A673 (cell line): ENCODE measurements at regions not wholly inside any gene's neighbourhood (a gene's known extent, or its start where the extent isn't known, plus 50 kb on each side); places are given as distances from the start of the nearest gene placed in this dataset.

ENCODE experiments used
- BruUV-seq: library from RNA; stranded (reverse); fragments of 400-500 nt; replicated peaks from 2 replicates; lab custom pipeline; 2021; lab: Mats Ljungman, UMichigan
- CTCF ChIA-PET: fragments of 300-600 bp; sonication (Branson Sonifier 250); formaldehyde crosslinking; loops from one replicate; lab custom pipeline; 2022; ENCODE audit warnings: antibody characterized with exemption; lab: Charles Lee
- POLR2A ChIA-PET: fragments of 300-600 bp; sonication (Branson Sonifier 250); formaldehyde crosslinking; loops from one replicate; lab custom pipeline; 2022; ENCODE audit warnings: antibody characterized with exemption; ENCODE audit not compliant: low non-redundant PET; lab: Charles Lee
- DNase-seq: peaks from one replicate; pipeline ENCODE4 v3.0.0-alpha.2; 2015; ENCODE audit warnings: low spot score
- H3K27ac ChIP-seq: fragments of 200-600 bp; sonication (generic); 2 replicates; pipeline ENCODE4 v1.5.1; 2016; ENCODE audit warnings: mixed run types, low read depth, mild to moderate bottlenecking, mixed read lengths, antibody characterized with exemption, low read length; ENCODE audit not compliant: poor library complexity, severe bottlenecking
- H3K27me3 ChIP-seq: fragments of 200-600 bp; sonication (generic); replicated peaks from 2 replicates; pipeline ENCODE4 v1.6.1; 2017; ENCODE audit warnings: mixed run types, low read depth, mild to moderate bottlenecking, mixed read lengths, antibody characterized with exemption, low read length; ENCODE audit not compliant: insufficient read depth, poor library complexity
- H3K36me3 ChIP-seq: fragments of 200-600 bp; sonication (generic); 2 replicates; pipeline ENCODE4 v1.6.1; 2016; ENCODE audit warnings: mixed run types, mild to moderate bottlenecking, mixed read lengths, antibody characterized with exemption, low read length; ENCODE audit not compliant: insufficient read depth, poor library complexity, severe bottlenecking
- H3K4me1 ChIP-seq: fragments of 200-600 bp; sonication (generic); 2 replicates; pipeline ENCODE4 v1.6.1; 2017; ENCODE audit warnings: mixed run types, mild to moderate bottlenecking, mixed read lengths, antibody characterized with exemption, low read length; ENCODE audit not compliant: insufficient read depth, poor library complexity, severe bottlenecking
- H3K4me3 ChIP-seq: fragments of 200-600 bp; sonication (generic); 2 replicates; pipeline ENCODE4 v1.5.1; 2016; ENCODE audit warnings: low read depth, mixed run types, mild to moderate bottlenecking, mixed read lengths, low read length; ENCODE audit not compliant: poor library complexity, severe bottlenecking
- H3K9me3 ChIP-seq: fragments of 200-600 bp; sonication (generic); 2 replicates; pipeline ENCODE4 v1.6.1; 2016; ENCODE audit warnings: mixed run types, low read depth, mild to moderate bottlenecking, mixed read lengths, antibody characterized with exemption, low read length; ENCODE audit not compliant: poor library complexity, severe bottlenecking
- EZH2 ChIP-seq: fragments of 200-600 bp; sonication (generic); IDR thresholded peaks from 2 replicates; pipeline ENCODE4 v1.6.1; 2017; ENCODE audit warnings: borderline replicate concordance, low read depth, mild to moderate bottlenecking, mixed read lengths, antibody characterized with exemption, low read length; ENCODE audit not compliant: poor library complexity, severe bottlenecking
- intact Hi-C: fragments of 100-400 bp; cut with micrococcal nuclease; formaldehyde crosslinking; loops from one replicate; pipeline ENCODE4 v1.10.0; 2022; ENCODE audit not compliant: unreplicated experiment
- TF ChIP-seq, protein P1 (sequence below): fragments of 300-800, 200-600 bp; sonication (generic); conservative IDR thresholded peaks from 2 replicates; pipeline ENCODE4 v1.5.1; 2017; ENCODE audit warnings: low read depth, mild to moderate bottlenecking, antibody characterized with exemption, low read length, moderate library complexity, mixed read lengths

DNA sequence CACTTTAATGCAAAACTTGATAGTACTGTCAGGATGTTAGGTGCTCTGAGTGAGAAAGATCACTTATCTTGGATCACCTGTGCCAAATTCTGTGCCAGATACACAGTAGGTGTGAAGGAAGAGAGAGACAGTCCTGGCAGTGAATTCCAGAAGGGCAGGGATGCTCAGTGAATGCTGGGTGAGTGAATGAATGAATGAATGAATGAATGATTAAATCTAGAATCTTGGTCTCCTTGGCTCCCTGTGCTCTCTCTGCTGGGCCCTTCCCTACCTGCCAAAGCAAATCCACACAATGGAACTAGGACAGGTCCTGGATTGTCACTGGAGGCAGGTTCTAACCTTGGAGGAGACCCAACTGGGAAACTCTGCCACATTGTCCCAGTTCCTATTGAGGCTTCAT is 117.5 kb upstream of the CXCL14 start:
- intact Hi-C loops, result loop anchor here (10.0 kb wide), 1 partner anchor 518 kb away; no protein-coding TSS in a partner anchor
- no peaks in the 10 kb centered on the region for H3K27me3 ChIP-seq
- no peaks in the 10 kb centered on the region for H3K36me3 ChIP-seq
- no peak overlapping the region for H3K27ac ChIP-seq
- no TSS peak for BruUV-seq
- DNase-seq, result no peak
- no peak for TF ChIP-seq EZH2
- TF ChIP-seq, protein P1, sequence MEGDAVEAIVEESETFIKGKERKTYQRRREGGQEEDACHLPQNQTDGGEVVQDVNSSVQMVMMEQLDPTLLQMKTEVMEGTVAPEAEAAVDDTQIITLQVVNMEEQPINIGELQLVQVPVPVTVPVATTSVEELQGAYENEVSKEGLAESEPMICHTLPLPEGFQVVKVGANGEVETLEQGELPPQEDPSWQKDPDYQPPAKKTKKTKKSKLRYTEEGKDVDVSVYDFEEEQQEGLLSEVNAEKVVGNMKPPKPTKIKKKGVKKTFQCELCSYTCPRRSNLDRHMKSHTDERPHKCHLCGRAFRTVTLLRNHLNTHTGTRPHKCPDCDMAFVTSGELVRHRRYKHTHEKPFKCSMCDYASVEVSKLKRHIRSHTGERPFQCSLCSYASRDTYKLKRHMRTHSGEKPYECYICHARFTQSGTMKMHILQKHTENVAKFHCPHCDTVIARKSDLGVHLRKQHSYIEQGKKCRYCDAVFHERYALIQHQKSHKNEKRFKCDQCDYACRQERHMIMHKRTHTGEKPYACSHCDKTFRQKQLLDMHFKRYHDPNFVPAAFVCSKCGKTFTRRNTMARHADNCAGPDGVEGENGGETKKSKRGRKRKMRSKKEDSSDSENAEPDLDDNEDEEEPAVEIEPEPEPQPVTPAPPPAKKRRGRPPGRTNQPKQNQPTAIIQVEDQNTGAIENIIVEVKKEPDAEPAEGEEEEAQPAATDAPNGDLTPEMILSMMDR, result no peak
- no peaks in the 10 kb centered on the region for H3K9me3 ChIP-seq
- POLR2A ChIA-PET, result no interaction called here
- H3K4me3 ChIP-seq, result no peak overlapping the region
- H3K4me1 ChIP-seq, result no peaks in the 10 kb centered on the region
- CTCF ChIA-PET, result no interaction called here

DNA sequence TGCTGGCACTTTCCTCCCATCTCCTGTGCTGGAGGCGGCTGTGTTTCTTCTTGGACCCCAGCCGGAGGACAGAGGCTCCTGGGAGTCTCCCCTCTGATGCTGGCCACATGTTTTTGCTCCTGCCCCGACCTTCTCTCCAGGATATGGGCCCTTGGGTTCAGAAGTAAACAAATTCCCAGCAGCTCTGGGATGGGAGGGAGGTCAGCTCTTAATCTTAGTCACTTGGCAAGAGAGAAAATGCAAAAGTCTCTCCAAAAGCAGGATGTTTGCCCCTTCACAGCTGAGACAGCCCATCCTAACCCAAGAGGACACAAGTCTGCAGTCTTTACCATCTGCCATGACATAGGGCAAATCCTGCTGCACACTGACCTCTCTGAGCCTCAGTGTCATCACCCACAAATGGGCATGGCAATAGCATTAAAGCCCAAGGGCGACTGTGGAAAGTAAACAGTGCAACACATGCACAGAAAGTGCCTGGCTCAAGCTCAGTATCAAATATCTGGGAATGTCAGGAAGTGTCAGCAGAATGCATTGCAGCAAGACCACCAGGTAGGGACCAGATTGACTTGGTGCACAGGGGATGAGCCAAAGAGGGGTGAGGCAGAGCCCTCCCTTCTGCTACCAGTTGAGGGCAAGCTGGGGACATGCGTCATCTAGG is 117.0 kb upstream of the CXCL14 start:
- BruUV-seq, result no TSS peak
- Histone ChIP-seq H3K27ac (no peak overlapping the region), H3K4me3 (no peak overlapping the region), H3K4me1 (no peaks in the 10 kb centered on the region), H3K27me3 (no peaks in the 10 kb centered on the region), H3K36me3 (no peaks in the 10 kb centered on the region), H3K9me3 (no peaks in the 10 kb centered on the region)
- no peak for TF ChIP-seq EZH2
- TF ChIP-seq, protein P1, result no peak
- CTCF ChIA-PET, result no interaction called here
- intact Hi-C loops, result loop anchor here (10.0 kb wide), 1 partner anchor 519 kb away; no protein-coding TSS in a partner anchor
- POLR2A ChIA-PET, result no interaction called here
- DNase-seq, result no peak

DNA sequence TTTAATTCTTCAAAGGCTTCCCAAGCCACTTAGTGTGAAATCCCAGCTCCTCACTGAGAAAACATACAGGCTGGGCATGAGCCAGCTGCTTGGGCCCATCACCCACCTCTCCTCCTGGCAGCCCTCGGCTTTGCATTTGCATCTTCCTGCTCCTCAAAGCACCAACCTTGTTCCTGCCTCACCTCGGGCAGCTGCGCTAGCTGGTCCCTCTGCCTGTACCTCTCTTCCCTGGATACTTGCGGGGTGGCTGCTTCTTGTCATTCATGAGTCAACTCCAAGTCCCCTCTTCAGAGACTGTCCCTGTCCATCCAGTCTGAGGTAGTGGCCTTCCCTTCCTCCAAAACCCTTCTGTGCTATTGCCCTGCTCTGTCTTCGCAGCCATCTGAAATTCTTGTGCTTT is 116.1 kb upstream of the CXCL14 start:
- no TSS peak for BruUV-seq
- Histone ChIP-seq H3K36me3 (no peaks in the 10 kb centered on the region), H3K9me3 (no peaks in the 10 kb centered on the region), H3K4me1 (peaks cover 4% of the 10 kb centered on the region), H3K27me3 (no peaks in the 10 kb centered on the region), H3K4me3 (no peak overlapping the region), H3K27ac (no peak overlapping the region)
- CTCF ChIA-PET, result no interaction called here
- DNase-seq, result no peak
- TF ChIP-seq, protein P1, result no peak
- no peak for TF ChIP-seq EZH2
- intact Hi-C loops, result loop anchor here (10.0 kb wide), 1 partner anchor 520 kb away; no protein-coding TSS in a partner anchor
- POLR2A ChIA-PET, result no interaction called here
